Renal pelvis (tissue), 1 donor: ENCODE measurements at regions not wholly inside any gene's neighbourhood (a gene's known extent, or its start where the extent isn't known, plus 50 kb on each side); places are given as distances from the start of the nearest gene placed in this dataset.
"Not testable (repeated sequence)": the region's sequence is repeated elsewhere in the genome, so short reads cannot be mapped to it uniquely, and the experiment has no call there.

Source experiments
- DNase-seq: peaks from one replicate; pipeline ENCODE4 v3.0.0-alpha.2; 2013

DNA sequence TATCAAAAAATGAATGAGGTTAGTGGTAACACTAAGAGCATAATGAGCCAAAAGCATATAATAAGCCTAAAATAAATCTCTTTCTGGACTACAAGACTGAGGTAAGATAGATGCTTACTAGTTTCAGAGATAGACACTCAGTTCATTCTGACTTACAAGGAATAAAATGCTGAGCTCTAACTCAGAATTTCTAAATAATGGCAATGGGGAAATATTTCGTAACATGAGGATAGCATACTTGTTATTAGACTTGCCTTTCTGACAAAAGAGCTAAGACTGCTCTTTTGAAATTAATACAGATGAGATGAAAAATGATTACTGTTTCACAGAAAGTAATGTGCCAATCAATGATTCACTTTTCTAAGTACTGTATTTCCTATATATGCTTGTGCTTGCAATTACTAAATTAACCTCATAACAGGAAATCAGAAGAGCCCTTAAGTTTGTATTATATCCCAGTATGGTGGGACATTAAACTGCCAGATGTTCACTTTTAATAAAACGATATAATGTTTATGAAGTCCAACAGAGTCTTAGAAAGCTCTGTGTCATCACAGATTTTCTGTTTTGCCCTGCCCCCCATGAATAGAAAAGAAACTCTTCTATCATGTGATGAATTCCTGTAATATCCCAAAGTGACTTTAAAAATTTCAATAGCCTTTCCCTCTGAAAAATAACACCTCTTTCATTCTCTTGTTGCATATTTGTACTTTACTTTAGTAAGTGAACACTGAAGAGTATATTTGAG, 2771.0 kb upstream of the PCDH20 start:
- no peak for DNase-seq

DNA sequence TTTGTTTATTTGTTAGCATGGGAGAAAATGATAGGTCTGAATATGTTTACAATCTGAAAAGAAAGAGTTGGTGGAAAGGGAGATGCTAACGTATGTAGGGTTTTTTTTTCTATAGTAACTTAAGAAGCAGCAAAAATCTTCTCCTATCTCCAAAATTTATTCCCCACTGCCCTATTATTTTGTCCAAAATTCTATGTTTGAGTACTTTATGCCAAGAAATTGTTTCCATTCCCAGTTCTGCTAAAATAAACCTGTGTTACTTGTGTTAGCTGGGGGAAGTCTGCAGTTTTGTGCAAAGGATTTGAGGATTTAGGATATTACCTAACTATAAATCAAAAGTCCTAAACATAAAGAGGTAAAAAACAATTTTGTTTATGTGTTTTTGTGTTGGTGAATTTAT, 2770.4 kb upstream of the PCDH20 start:
- no peak for DNase-seq

DNA sequence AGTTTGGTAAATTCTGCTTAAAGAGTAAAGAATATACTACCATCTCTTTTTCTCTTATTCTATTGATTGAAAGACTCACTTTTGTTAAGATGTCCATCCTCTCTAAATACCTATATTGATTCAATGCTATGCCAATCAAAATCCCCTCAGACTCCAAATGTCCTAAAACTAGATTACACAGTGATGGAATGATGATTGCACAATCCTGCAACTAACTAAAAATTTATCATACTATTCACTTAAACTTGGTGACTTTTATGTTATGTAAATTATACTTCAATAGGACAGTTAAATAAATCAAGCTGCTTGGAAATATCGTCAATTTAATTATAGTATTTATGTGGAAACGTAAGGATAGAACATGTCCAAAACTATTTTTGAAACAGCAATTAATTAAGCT, 2765.1 kb upstream of the PCDH20 start:
- no peak for DNase-seq

DNA sequence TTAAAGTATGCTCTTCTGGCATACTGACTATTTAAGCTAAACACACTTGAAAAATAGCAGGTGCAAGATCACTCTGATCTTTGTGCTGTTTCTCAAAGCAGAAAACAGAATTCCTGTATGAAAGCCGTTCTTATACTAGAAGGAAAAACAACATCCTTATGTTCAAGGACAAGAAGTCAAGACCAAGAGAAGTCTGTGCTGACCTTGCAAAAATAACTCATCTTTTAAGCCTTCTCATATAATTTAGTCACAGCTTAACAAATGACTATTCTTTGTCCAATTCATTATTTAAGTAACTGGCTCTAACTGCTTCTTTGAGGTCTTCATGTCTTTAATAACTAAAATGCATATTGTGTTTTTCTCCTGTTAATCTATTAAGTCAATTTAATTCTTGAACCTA, 2750.2 kb upstream of the PCDH20 start:
- DNase-seq = no peak

DNA sequence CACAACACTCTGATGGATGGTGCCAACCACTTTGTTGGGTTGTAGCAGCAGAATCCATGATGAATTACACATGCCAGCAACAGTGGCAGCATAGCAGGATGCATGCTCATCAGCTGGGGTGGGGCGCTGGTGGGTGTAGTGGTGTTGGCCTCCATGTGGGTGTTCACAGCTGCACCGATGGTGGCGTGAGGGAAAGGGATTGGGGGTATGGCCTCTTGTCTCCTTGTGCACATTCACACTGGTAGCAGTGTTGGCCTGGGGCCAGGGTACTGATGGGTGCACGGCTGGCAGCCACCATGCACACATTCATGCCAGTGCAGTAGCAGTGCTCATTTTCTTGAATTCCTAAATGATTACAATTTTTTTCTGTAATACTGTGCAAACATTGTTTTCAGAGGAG, 2748.8 kb upstream of the PCDH20 start:
- DNase-seq = no peak

DNA sequence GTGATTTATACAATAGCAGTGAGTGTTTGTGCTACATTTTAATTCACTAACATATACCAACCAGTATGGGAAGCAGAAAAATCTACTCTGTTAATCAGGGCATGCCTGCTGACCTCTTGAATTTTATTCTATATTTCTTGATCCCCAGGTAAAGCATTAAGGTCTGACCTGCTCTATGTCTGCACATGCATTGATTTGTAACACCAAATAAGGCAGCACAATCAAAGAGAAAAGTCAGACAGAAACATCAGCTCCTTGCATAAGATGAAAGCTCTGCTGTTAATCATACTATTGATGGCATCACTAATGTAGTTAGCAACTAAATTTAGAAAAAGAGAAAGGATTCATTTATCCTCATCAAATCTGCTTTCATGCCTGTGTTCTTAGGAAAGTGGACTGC, 2744.8 kb upstream of the PCDH20 start:
- DNase-seq = no peak

DNA sequence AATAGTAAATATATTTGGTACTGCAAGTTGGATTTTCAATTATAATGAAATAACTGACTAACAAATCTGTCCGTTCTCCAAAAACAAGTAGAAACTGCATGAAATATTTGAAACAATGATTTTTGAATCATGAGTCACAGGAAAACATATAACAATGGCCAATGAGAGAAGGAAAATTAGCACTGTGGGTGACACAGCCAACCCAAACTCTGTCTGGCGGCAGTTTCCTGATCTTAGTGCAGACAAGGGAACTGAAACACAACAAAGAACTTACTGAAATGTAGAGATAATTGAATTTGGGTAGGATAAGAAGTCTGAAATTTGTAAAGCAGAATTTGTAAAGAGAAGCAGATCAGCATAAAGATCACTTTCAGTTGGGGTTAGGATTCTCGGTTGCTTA, 2743.3 kb upstream of the PCDH20 start:
- no peak for DNase-seq

DNA sequence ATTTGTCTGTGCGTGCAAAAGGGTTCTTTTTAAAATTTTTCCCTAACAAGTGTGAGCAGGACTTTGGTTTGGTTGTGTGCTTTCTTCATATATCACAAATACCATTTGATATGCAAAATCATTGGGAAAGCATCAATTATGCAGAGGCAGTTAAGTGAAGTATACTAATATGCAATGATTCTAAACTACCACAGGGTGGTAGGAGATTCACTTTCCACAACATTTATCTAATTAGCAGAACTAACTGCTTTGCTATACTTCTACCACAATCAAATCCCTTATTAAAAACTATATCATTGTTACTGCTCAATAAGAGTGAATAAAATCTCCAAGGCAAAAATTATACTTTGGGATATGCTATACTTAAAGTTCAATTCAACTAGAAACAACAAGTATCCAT, 2738.9 kb upstream of the PCDH20 start:
- DNase-seq = no peak

DNA sequence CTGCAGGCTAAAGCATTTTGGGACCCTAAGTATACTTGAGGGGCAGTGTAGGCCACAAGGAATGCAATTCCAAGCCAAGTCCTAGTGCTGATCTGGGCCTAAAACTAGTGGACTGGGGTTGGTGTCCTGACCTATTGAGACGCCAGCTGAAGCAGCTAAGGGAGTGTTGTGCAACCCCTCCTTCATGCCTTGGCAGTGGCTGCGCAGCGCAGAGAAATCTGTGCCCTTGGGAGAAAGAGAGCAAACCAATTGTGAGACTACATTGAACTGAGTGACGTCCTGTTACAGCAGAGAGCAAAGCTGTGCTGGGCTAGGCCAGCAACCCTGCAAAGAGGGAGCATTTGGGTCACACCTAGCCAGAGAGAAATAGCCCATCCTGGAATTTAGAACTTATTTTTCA, 2715.0 kb upstream of the PCDH20 start:
- no peak for DNase-seq

DNA sequence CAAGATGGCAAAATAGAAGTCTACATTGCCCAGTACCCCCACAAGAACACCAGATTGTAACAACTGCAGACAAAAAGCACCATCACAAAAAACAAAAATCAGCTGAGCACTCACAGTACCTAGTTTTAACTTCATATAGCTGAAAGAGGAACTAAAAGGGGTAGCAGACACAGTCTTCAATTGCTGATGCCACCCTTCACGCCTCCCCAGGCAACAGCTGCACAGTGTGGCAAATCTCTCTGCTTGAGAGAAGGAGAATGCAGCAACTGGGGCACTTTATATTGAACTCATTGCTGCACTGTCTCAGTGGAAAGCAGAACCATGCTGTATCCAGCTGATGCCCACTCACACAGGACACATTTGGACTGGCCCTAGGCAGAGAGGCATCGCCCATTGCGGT, 2714.5 kb upstream of the PCDH20 start:
- no peak for DNase-seq

DNA sequence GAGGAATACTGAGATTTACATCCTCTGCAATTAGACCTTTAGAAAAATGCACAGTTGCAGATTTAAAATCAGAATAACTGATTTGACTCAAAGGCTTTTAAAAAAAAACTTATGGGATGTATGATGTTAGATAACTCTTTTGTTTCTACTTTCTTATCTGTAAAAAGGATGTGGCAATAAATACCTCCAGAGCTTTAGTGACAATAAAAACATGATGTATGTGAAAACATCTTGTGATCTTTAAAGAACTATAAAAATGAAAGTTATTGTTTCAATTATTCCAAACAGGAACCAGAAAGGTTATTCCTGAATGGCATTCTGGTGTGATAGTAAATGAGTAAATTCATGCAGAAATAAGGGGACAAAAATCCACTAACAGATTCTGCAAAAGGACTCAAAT, 2712.2 kb upstream of the PCDH20 start:
- DNase-seq = no peak

DNA sequence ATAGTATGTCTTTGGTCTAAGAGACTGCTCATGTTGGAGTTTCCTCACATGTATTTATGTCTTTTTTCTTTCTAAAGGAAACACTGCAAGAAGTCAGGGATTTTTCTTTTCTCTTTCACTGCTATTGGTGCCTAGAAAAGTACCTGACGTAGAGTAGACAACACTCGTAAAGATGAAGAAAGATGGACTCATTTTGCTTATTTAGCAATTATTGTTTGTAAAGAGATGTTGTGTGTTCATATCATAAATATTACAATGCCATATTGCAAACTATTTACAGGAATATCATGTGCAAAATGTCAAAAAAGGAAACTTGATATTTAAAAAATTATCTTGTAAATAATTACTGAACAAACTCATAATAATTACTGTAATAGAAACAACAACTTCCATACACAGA, 2711.5 kb upstream of the PCDH20 start:
- DNase-seq = no peak

DNA sequence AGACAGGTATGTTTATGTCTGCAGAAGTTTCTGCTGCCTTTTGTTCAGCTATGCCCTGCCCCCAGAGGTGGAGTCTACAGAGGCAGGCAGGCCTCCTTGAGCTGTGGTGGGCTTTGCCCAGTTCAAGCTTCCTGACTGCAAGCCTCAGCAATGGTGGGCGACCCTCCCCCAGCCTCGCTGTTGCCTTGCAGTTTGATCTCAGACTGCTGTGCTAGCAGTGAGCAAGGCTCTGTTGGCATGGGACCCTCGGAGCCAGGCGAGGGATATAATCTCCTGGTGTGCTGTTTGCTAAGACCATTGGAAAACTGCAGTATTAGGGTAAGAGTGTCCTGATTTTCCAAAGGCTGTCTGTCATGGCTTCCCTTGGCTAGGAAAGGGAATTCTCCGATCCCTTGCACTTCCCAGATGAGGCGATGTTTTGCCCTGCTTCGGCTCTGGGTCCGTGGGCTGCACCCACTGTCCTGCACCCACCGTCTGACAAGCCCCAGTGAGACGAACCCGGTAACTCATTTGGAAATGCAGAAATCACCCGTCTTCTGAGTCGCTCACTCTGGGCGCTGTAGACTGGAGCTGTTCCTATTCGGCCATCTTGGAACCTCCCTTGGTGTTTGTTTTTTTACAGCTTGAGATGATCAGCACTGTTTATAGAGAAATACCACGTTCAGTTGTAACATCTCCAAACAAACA, 2705.5 kb upstream of the PCDH20 start:
- DNase-seq = not testable (repeated sequence)

DNA sequence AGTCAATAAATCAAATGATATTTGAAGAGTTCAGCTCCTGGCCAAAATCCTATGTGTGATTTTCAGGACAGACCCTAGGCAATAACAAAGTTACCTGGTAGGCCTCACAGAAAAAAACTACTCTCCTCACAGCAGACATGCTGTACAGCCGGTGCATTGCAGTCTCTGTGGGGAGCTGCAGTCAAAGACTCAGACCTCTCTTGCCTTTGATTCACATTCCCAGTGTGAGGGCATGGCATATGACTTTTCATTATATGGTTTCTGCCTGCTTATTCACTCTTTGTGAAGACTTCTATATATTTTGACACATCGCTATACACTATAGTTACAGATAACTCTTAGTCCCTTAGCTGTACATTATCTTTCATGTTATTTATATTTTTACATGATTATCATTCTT, 2684.3 kb upstream of the PCDH20 start:
- DNase-seq = no peak

DNA sequence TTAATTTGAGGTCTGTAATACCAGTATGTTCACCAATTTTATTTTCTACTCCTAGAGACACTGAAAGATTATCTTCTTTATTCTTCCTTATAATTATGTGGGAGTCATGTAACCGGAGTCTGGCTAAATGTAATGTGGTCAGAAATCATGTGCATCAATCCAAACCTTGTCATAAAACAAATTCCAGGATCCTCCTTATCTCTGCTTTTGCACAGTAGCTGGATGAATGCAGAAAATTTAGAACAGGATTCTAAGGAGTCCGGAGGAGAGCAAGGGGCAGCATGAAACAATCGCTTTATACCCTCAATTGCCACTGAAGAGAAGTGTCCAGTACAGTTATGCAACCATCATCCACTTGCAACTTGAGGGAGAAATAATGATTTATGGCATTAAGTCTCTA, 2674.7 kb upstream of the PCDH20 start:
- DNase-seq = no peak

DNA sequence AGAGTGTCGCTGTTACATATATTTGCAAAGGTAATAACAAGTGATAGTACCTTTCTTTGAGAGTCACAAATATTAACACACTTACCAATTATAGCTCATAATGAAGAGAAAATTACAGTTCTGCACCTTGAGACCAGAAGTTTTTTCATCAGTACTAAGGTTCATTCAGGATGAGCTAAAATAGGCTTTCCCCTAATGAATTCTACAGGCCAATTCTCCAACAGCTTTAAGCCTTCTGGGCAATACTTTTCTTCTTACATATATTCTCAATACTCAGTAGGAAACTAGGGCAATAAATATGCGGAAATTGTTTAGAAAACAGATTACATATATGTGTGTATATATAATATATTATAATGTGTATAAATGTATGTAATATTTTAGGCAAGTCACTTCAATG, 2672.8 kb upstream of the PCDH20 start:
- no peak for DNase-seq

DNA sequence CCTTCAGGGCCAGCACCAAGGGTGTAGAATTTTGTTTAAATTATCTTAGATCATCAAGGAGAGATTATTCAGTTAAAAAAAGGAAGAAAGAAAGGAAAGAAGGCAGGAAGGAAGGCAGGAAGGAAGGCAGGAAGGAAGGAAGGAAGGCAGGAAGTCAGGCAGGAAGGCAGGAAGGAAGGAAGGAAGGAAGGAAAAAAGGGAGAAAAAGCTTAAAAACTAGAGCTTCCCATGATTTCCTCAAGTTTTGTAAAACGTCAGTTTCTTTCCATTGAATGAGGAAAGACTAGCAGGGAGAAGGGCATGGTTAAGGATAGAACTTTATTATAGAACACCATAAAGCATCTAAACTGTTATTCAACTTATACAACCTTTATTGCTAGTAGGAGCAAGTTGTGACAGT, 2672.0 kb upstream of the PCDH20 start:
- DNase-seq = no peak

DNA sequence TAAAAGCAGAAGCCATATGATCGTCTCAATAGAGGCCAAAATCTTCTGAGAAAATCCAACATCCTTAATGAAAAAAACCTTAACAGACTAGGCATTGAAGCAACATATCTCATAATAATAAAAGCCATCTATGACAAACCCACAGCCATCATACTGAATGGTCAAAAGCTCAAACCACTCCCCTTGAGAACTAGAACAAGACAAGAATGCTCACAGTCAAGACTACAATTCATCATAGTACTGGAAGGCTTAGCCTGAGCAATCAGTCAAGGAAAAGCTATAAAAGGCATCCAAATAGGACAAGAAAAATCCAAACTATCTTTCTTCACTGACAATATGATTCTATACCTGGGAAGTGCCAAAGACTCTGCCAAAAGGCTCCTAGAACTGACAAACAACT, 2668.2 kb upstream of the PCDH20 start:
- no peak for DNase-seq

DNA sequence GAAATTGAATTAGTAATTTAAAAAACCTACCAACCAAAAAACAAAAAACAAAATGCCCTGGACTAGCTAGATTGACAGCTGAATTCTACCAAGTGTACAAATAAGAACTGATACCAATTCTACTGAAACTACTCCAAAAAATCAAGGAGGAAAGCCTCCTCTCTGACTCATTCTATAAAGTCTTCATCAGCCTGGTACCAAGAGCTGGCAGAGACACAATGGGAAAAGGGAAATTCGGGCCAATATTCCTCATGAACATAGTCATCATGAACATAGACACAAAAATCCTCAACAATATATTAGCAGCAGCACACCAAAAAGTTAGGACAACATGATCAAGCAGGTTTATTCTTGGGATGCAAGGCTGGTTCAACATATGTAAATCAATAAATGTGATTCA, 2667.7 kb upstream of the PCDH20 start:
- DNase-seq = no peak

DNA sequence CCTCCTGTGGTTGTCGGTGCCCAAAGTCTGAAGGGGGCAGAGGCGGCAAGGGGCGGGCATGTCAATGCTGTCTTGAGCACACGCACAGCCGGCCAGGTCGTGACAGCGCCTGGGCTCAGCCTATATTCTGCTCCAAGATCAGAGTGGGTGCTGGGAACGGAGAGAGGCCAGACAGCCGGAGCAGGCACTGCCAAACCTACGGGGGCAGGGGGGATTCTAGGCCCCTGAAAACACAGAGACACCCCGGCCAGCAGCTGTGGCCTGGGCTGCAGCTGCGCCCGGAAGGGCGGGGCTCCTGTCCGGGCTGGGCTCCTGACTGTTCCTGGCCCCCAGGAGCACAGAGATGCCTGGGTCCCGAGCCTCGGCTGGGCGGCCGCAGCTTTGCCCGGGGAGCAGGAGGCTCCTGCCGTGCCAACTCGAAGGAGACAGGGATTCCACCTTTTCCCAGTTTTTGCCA, 2662.9 kb upstream of the PCDH20 start:
- no peak for DNase-seq

DNA sequence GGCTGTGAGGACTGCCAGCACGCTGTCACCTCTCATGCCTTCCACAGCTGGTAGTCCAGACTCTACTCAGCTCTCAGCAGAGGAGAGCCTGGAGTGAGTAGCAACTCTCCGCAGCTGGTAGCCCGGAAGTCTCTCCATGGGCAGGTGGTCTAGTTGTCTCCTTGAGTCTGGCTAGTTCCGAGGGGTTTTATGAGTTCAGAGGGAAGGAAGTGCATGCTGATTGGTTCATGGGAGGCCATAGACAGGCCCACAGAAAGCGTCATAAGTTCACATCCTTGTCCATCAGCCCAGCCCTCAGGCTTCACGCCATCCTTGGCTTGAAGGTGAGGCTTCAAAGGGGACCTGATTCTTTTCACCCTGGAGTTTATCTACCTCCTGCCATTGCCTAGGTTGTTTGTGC, 2662.4 kb upstream of the PCDH20 start:
- no peak for DNase-seq

DNA sequence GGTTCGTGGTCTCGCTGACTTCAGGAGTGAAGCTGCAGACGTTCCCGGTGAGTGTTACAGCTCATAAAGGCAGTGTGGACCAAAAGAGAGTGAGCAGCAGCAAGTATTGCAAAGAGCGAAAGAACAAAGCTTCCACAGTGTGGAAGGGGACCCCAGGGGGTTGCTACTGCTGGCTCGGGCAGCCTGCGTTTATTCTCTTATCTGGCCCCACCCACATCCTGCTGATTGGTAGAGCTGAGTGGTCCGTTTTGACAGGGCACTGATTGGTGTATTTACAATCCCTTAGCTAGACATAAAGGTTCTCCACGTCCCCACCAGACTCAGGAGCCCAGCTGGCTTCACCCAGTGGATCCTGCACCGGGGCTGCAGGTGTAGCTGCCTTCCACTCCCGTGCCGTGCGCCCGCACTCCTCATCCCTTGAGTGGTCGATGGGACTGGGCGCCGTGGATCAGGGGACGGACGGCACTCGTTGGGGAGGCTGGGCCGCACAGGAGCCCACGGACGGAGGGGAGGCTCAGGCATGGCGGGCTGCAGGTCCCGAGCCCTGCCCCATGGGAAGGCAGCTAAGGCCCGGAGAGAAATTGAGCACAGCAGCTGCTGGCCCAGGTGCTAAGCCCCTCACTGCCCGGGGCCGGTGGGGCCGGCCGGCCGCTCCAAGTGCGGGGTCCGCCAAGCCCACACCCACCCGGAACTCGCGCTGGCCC, 2661.6 kb upstream of the PCDH20 start:
- not testable (repeated sequence) for DNase-seq

DNA sequence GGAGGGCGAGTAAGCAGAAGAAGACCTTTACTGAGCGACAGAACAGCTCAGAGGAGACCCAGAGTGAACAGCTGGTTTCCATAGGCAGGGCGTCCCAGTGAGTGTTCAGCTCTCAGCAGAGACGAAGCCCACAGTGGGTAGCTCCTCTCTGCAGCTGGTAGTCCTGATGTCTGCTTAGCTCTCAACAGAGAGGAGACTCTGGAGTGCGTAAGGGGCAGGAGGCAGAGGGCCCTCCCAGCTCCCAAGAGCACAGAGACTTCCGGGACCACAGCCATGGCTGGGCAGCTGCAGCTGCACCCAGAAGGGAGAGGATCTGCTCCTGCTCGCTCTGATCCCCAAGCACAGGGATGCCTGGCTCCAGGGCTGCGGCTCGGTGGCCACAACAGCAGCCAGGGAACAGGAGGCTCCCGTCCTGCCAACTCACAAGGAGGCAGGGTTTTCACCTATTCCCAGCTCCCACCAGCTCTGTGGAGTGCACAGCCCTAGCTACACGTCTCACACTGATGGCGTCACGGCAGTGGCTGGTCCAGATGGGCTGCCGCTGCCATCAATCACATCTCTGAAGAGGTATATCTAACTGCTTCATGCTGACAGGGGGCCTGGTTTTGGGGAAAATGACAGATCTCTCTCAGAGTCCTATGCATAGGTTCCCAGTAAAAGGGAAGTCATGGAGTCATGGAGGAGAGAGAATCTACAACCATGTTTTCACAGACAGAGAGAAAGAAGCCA, 2660.1 kb upstream of the PCDH20 start:
- no peak for DNase-seq
